HCT116 (cell line): ENCODE measurements at regions not wholly inside any gene's neighbourhood (a gene's known extent, or its start where the extent isn't known, plus 50 kb on each side); places are given as distances from the start of the nearest gene placed in this dataset.

Experiments
- ATAC-seq: fragments of 200-7000 bp; cut with Tn5 transposase; 2 replicates; pipeline ENCODE4 v1.9.1; 2020; ENCODE audit warnings: mild to moderate bottlenecking, moderate library complexity
- BruUV-seq: library from RNA; stranded (reverse); fragments of 400-500 nt; replicated peaks from 2 replicates; lab custom pipeline; 2021; lab: Mats Ljungman, UMichigan
- CTCF ChIA-PET: fragments of 300-600 bp; sonication (Branson Sonifier 250); formaldehyde crosslinking; loops from one replicate; lab custom pipeline; 2021; ENCODE audit warnings: antibody characterized with exemption; lab: Charles Lee
- POLR2A ChIA-PET: fragments of 300-600, 350-600 bp; sonication (Branson Sonifier 250); formaldehyde crosslinking; loops from one replicate; lab custom pipeline; 2021; ENCODE audit warnings: antibody characterized with exemption; lab: Charles Lee
- RAD21 ChIA-PET, 2 experiments: fragments of 300-600 bp; sonication (Branson Sonifier 250); formaldehyde crosslinking; loops; one replicate each; lab custom pipeline; 2023; ENCODE audit warnings: low total read pairs in 2 of 2; ENCODE audit not compliant: uncharacterized antibody in 2 of 2, unreplicated experiment in 2 of 2, low non-redundant PET in 1 of 2; lab: Charles Lee
- DNase-seq: peaks from one replicate; pipeline ENCODE4 v3.0.0-alpha.2; 2010; ENCODE audit warnings: low read depth, low spot score
- H2AFZ ChIP-seq: fragments of 200-600 bp; shearing (Covaris generic), sonication (generic); 2 replicates; pipeline ENCODE4 v1.6.1; 2017; ENCODE audit warnings: low read depth, mixed run types, mixed read lengths, antibody characterized with exemption, low read length; ENCODE audit not compliant: poor library complexity, severe bottlenecking
- H3K27ac ChIP-seq: 2 replicates; pipeline ENCODE4 v1.5.1; 2012; ENCODE audit warnings: low read depth, low read length
- H3K27me3 ChIP-seq: fragments of 200-600 bp; sonication (generic); 2 replicates; pipeline ENCODE4 v1.6.1; 2016; ENCODE audit warnings: mixed run types, low read length, mixed read lengths; ENCODE audit not compliant: insufficient read depth
- H3K36me3 ChIP-seq, 2 experiments: fragments of 200-500 bp in 1 of 2; fragments of 200-600 bp in 1 of 2; sonication (Bioruptor generic) in 1 of 2; sonication (generic) in 1 of 2; 2 replicates each; pipeline versions ENCODE4 v1.5.1 to v1.6.1; 2014 to 2016; ENCODE audit warnings: low read length in 2 of 2, inconsistent platforms in 1 of 2, mixed read lengths in 1 of 2, mixed run types in 1 of 2; ENCODE audit not compliant: insufficient read depth in 2 of 2, control insufficient read depth in 1 of 2
- H3K4me1 ChIP-seq, 2 experiments: fragments of 200-600 bp in 1 of 2; sonication (generic) in 1 of 2; 2 replicates each; pipeline versions ENCODE4 v1.5.1 to v1.6.1; 2012 to 2017; ENCODE audit warnings: low read length in 2 of 2, inconsistent platforms in 1 of 2, mild to moderate bottlenecking in 1 of 2, mixed read lengths in 1 of 2, mixed run types in 1 of 2, moderate library complexity in 1 of 2; ENCODE audit not compliant: insufficient read depth in 2 of 2, control insufficient read depth in 1 of 2
- H3K4me2 ChIP-seq: fragments of 200-600 bp; sonication (generic); 2 replicates; pipeline ENCODE4 v1.6.1; 2017; ENCODE audit warnings: mixed run types, low read length, mixed read lengths
- H3K4me3 ChIP-seq, 2 experiments: fragments of 200-600 bp in 1 of 2; sonication (generic) in 1 of 2; replicated peaks in 1 of 2; 2 replicates each; pipeline ENCODE4 v1.5.1; 2011 to 2016; ENCODE audit warnings: low read length in 2 of 2, control low read depth in 1 of 2, low read depth in 1 of 2, mild to moderate bottlenecking in 1 of 2, mixed read lengths in 1 of 2, mixed run types in 1 of 2
- H3K79me2 ChIP-seq: fragments of 200-600 bp; sonication (generic); 2 replicates; pipeline ENCODE4 v1.6.1; 2017; ENCODE audit warnings: mild to moderate bottlenecking, mixed run types, low read length, moderate library complexity, mixed read lengths; ENCODE audit not compliant: insufficient read depth
- H3K9ac ChIP-seq: fragments of 200-600 bp; sonication (generic); 2 replicates; pipeline ENCODE4 v1.6.1; 2016; ENCODE audit warnings: low read length, mixed read lengths
- H3K9me2 ChIP-seq: fragments of 200-600 bp; sonication (generic), shearing (Covaris generic); 2 replicates; pipeline ENCODE4 v1.6.1; 2017; ENCODE audit warnings: mixed run types, mild to moderate bottlenecking, moderate library complexity; ENCODE audit not compliant: insufficient read depth
- H3K9me3 ChIP-seq, 2 experiments: fragments of 200-500 bp in 1 of 2; fragments of 200-600 bp in 1 of 2; sonication (Bioruptor generic) in 1 of 2; sonication (generic) in 1 of 2; 2 replicates each; pipeline ENCODE4 v1.6.1; 2014 to 2017; ENCODE audit warnings: low read length in 2 of 2, mixed read lengths in 2 of 2, inconsistent platforms in 1 of 2, low read depth in 1 of 2, mild to moderate bottlenecking in 1 of 2, mixed run types in 1 of 2, moderate library complexity in 1 of 2; ENCODE audit not compliant: control insufficient read depth in 1 of 2, insufficient read depth in 1 of 2
- H4K20me1 ChIP-seq: fragments of 200-600 bp; sonication (generic), shearing (Covaris generic); 2 replicates; pipeline ENCODE4 v1.6.1; 2017; ENCODE audit warnings: mixed run types, mild to moderate bottlenecking, moderate library complexity; ENCODE audit not compliant: insufficient read depth
- ATF3 ChIP-seq: IDR thresholded peaks from 2 replicates; pipeline ENCODE4 v1.6.1; 2012
- CBX3 ChIP-seq: IDR thresholded peaks from 2 replicates; pipeline ENCODE4 v1.6.1; 2012; ENCODE audit warnings: low read depth
- CEBPB ChIP-seq: IDR thresholded peaks from 2 replicates; pipeline ENCODE4 v1.6.1; 2012; ENCODE audit warnings: low read depth
- CTCF ChIP-seq, 3 experiments: fragments of 200-600 bp in 1 of 3; sonication (generic) in 1 of 3; IDR thresholded peaks in 2 of 3; conservative IDR thresholded peaks in 1 of 3; 2 replicates each; pipeline ENCODE4 v1.5.1; 2012 to 2017; ENCODE audit warnings: low read depth in 2 of 3, low read length in 2 of 3, antibody characterized with exemption in 1 of 3, borderline replicate concordance in 1 of 3, control low read depth in 1 of 3, mild to moderate bottlenecking in 1 of 3, mixed read lengths in 1 of 3, mixed run types in 1 of 3, moderate library complexity in 1 of 3; ENCODE audit not compliant: insufficient read depth in 1 of 3
- EGR1 ChIP-seq: IDR thresholded peaks from 2 replicates; pipeline ENCODE4 v1.6.1; 2012; ENCODE audit warnings: low read depth
- ELF1 ChIP-seq: IDR thresholded peaks from 2 replicates; pipeline ENCODE4 v1.6.1; 2012; ENCODE audit warnings: low read depth, borderline replicate concordance
- EZH2 ChIP-seq: fragments of 200-600 bp; sonication (generic); IDR thresholded peaks from 2 replicates; pipeline ENCODE4 v1.6.1; 2017; ENCODE audit warnings: antibody characterized with exemption, mixed run types
- EZH2phosphoT487 ChIP-seq: fragments of 200-600 bp; IDR thresholded peaks from 2 replicates; pipeline ENCODE4 v1.6.1; 2018; ENCODE audit warnings: antibody characterized with exemption, borderline replicate concordance
- JUND ChIP-seq: IDR thresholded peaks from 2 replicates; pipeline ENCODE4 v1.6.1; 2012
- MAX ChIP-seq: IDR thresholded peaks from 2 replicates; pipeline ENCODE4 v1.6.1; 2012
- POLR2A ChIP-seq: IDR thresholded peaks from 2 replicates; pipeline ENCODE4 v1.7.0; 2011; ENCODE audit warnings: borderline replicate concordance; ENCODE audit not compliant: insufficient read depth, insufficient read length; ENCODE audit errors: extremely low read depth
- POLR2AphosphoS5 ChIP-seq: IDR thresholded peaks from 2 replicates; pipeline ENCODE4 v1.6.1; 2011; ENCODE audit warnings: mild to moderate bottlenecking, low read depth, low read length, moderate library complexity
- RAD21 ChIP-seq: IDR thresholded peaks from 2 replicates; pipeline ENCODE4 v1.6.1; 2012; ENCODE audit warnings: low read depth, mild to moderate bottlenecking
- REST ChIP-seq: IDR thresholded peaks from 2 replicates; pipeline ENCODE4 v1.6.1; 2012; ENCODE audit warnings: low read depth
- SP1 ChIP-seq: IDR thresholded peaks from 2 replicates; pipeline ENCODE4 v1.6.1; 2012; ENCODE audit warnings: low read depth
- SRF ChIP-seq: IDR thresholded peaks from 2 replicates; pipeline ENCODE4 v1.6.1; 2012; ENCODE audit warnings: low read depth
- TCF7L2 ChIP-seq: IDR thresholded peaks from 2 replicates; pipeline ENCODE4 v1.7.0; 2011; ENCODE audit warnings: borderline replicate concordance, inconsistent platforms; ENCODE audit not compliant: insufficient read depth, insufficient read length; ENCODE audit errors: extremely low read depth
- YY1 ChIP-seq: IDR thresholded peaks from 2 replicates; pipeline ENCODE4 v1.6.1; 2011; ENCODE audit warnings: low read length, low read depth, moderate library complexity, mild to moderate bottlenecking; ENCODE audit not compliant: insufficient replicate concordance; ENCODE audit errors: extremely low read depth
- ZBTB33 ChIP-seq: IDR thresholded peaks from 2 replicates; pipeline ENCODE4 v1.6.1; 2011; ENCODE audit warnings: mild to moderate bottlenecking, low read length, moderate library complexity; ENCODE audit not compliant: insufficient replicate concordance; ENCODE audit errors: extremely low read depth
- ZNF274 ChIP-seq: fragments of 200-500 bp; sonication (Bioruptor generic); IDR thresholded peaks from 2 replicates; pipeline ENCODE4 v1.6.1; 2014; ENCODE audit warnings: mild to moderate bottlenecking, low read depth, low read length, inconsistent platforms
- intact Hi-C: fragments of 100-400 bp; cut with micrococcal nuclease; formaldehyde crosslinking; loops from 2 replicates; pipeline ENCODE4 v1.10.0; 2022

- ChIA-PET POLR2A (interaction anchor here (1.1 kb wide), 1 partner anchor 149 kb away, joined by 3 read pairs; no protein-coding TSS in a partner anchor), RAD21 (interaction anchor here (1.6 to 1.9 kb wide), 2 partner anchors 150 kb away, joined by 6 to 7 read pairs; no protein-coding TSS in a partner anchor), CTCF (interaction anchor here (0.7 to 3.1 kb wide), 12 partner anchors 11 to 272 kb away, joined by 3 to 46 read pairs (median 4); no protein-coding TSS in a partner anchor)
- Histone ChIP-seq H2AFZ (no peak overlapping the region), H4K20me1 (no peaks in the 10 kb centered on the region), H3K27me3 (peaks cover 20% of the 10 kb centered on the region; the same call in 1 of the 2 replicates), H3K4me1 (peaks cover 4 to 14% of the 10 kb centered on the region in 2 experiments; a peak in 3 of 4 replicates), H3K9ac (no peak overlapping the region), H3K27ac (no peak overlapping the region), H3K4me3 (no peak overlapping the region), H3K79me2 (no peaks in the 10 kb centered on the region), H3K36me3 (no peaks in the 10 kb centered on the region), H3K9me2 (no peaks in the 10 kb centered on the region), H3K4me2 (no peak overlapping the region), H3K9me3 (peaks cover 0 to 5% of the 10 kb centered on the region in 2 experiments; a peak in 1 of 4 replicates)
- ATAC-seq = peak; percentile 98
- BruUV-seq = no TSS peak
- intact Hi-C loops = loop anchor here (1.0 kb wide), 3 partner anchors 93 to 150 kb away; no protein-coding TSS in a partner anchor
- peak; percentile 63 for DNase-seq
- TF ChIP-seq POLR2AphosphoS5 (no peak), CBX3 (0 out of 2 replicates have a peak, but pooled peaks have one; percentile 45), SRF (no peak), EZH2phosphoT487 (no peak), ELF1 (no peak), TCF7L2 (no peak), EGR1 (no peak), POLR2A (no peak), YY1 (no peak), RAD21 (peak; percentile 96), ZNF274 (no peak), ATF3 (no peak), ZBTB33 (no peak), JUND (no peak), REST (no peak), SP1 (no peak), CTCF (IDR thresholded peaks at IDR 0.05 in 2 of 3, conservative IDR thresholded peaks at IDR 0.05 in 1 of 3; ENCODE audit: borderline replicate concordance in 1 of 3, insufficient read depth in 1 of 3, low read depth in 2 of 3, low read length in 2 of 3) (peak; percentile 93 to 100 (median 100)), CEBPB (no peak), MAX (no peak), EZH2 (no peak)
Observed at GRCh38 chr16:88287219-88287618, 95.5 kb upstream of the ZNF469 start.
